MM.1S (cell line): ENCODE measurements at regions not wholly inside any gene's neighbourhood (a gene's known extent, or its start where the extent isn't known, plus 50 kb on each side); places are given as distances from the start of the nearest gene placed in this dataset.
A peak's percentile ranks its signal among the peaks of the same experiment; 100 is the strongest.

Experiments used
- DNase-seq: peaks from one replicate; pipeline ENCODE4 v3.0.0-alpha.2; 2015
- H2AFZ ChIP-seq: fragments of 300-600 bp; sonication (generic); 2 replicates; pipeline ENCODE4 v1.6.0; 2016; ENCODE audit warnings: antibody characterized with exemption, low read length
- H3F3A ChIP-seq: fragments of 300-600 bp; sonication (generic); 2 replicates; pipeline ENCODE4 v1.6.1; 2016; ENCODE audit warnings: mild to moderate bottlenecking, antibody characterized with exemption, low read length, moderate library complexity, mixed read lengths; ENCODE audit not compliant: insufficient read depth
- H3K27ac ChIP-seq: fragments of 300-600 bp; sonication (generic); 2 replicates; pipeline ENCODE4 v1.5.1; 2016; ENCODE audit warnings: mild to moderate bottlenecking, low read length
- H3K27me3 ChIP-seq: fragments of 300-600 bp; sonication (generic); replicated peaks from 2 replicates; pipeline ENCODE4 v1.6.0; 2016; ENCODE audit warnings: low read length; ENCODE audit not compliant: insufficient read depth
- H3K36me3 ChIP-seq: fragments of 300-600 bp; sonication (generic); replicated peaks from 2 replicates; pipeline ENCODE4 v1.6.1; 2016; ENCODE audit warnings: mild to moderate bottlenecking, low read length, mixed read lengths; ENCODE audit not compliant: insufficient read depth
- H3K4me1 ChIP-seq: fragments of 300-600 bp; sonication (generic); 2 replicates; pipeline ENCODE4 v1.6.1; 2016; ENCODE audit warnings: low read length, mixed read lengths
- H3K4me2 ChIP-seq: fragments of 300-600 bp; sonication (generic); 2 replicates; pipeline ENCODE4 v1.6.0; 2016; ENCODE audit warnings: low read depth, low read length
- H3K4me3 ChIP-seq: fragments of 300-600 bp; sonication (generic); 2 replicates; pipeline ENCODE4 v1.5.1; 2016; ENCODE audit warnings: low read length, mixed read lengths
- H3K79me2 ChIP-seq: fragments of 300-600 bp; sonication (generic); 2 replicates; pipeline ENCODE4 v1.6.1; 2016; ENCODE audit warnings: mixed run types, low read length, mixed read lengths
- H3K9ac ChIP-seq: fragments of 300-600 bp; sonication (generic); 2 replicates; pipeline ENCODE4 v1.6.1; 2016; ENCODE audit warnings: low read length, mixed read lengths
- H3K9me2 ChIP-seq: fragments of 300-600 bp; sonication (generic); replicated peaks from 2 replicates; pipeline ENCODE4 v1.6.1; 2016; ENCODE audit warnings: mild to moderate bottlenecking, low read length, mixed read lengths; ENCODE audit not compliant: insufficient read depth
- H3K9me3 ChIP-seq: fragments of 300-600 bp; sonication (generic); replicated peaks from 2 replicates; pipeline ENCODE4 v1.6.1; 2016; ENCODE audit warnings: mild to moderate bottlenecking, low read length, mixed read lengths; ENCODE audit not compliant: insufficient read depth
- H4K20me1 ChIP-seq: fragments of 300-600 bp; sonication (generic); 2 replicates; pipeline ENCODE4 v1.6.1; 2016; ENCODE audit warnings: mild to moderate bottlenecking, low read length, moderate library complexity, mixed read lengths; ENCODE audit not compliant: insufficient read depth
- CTCF ChIP-seq: fragments of 300-600 bp; sonication (generic); IDR thresholded peaks from 2 replicates; pipeline ENCODE4 v1.5.1; 2016; ENCODE audit warnings: antibody characterized with exemption, low read length, mixed read lengths
- EZH2 ChIP-seq: fragments of 300-600 bp; sonication (generic); optimal IDR thresholded peaks from 2 replicates; pipeline ENCODE3; 2017; ENCODE audit warnings: low read depth, mild to moderate bottlenecking, antibody characterized with exemption, low read length, mixed read lengths
- EZH2phosphoT487 ChIP-seq: fragments of 300-600 bp; sonication (generic); IDR thresholded peaks from 2 replicates; pipeline ENCODE4 v1.6.1; 2018; ENCODE audit warnings: antibody characterized with exemption, low read length

- peak overlapping the region; percentile 57; the same call in 1 of the 2 replicates for H3K27ac ChIP-seq
- H3K36me3 ChIP-seq, result no peaks in the 10 kb centered on the region
- H3K27me3 ChIP-seq, result no peaks in the 10 kb centered on the region
- H3K4me1 ChIP-seq, result peaks cover 32% of the 10 kb centered on the region
- no peaks in the 10 kb centered on the region for H3K9me2 ChIP-seq
- peak overlapping the region; percentile 70 for H3K4me2 ChIP-seq
- no peaks in the 10 kb centered on the region for H4K20me1 ChIP-seq
- DNase-seq, result peak; percentile 81
- peak overlapping the region; percentile 14; the same call in 1 of the 2 replicates for H3K4me3 ChIP-seq
- peak overlapping the region; percentile 65 for H2AFZ ChIP-seq
- no peaks in the 10 kb centered on the region for H3K79me2 ChIP-seq
- no peak for TF ChIP-seq EZH2phosphoT487
- TF ChIP-seq CTCF, result no peak
- no peak for TF ChIP-seq EZH2
- H3K9me3 ChIP-seq, result no peaks in the 10 kb centered on the region
- peak overlapping the region; percentile 19; the same call in 1 of the 2 replicates for H3K9ac ChIP-seq
- H3F3A ChIP-seq, result peaks cover 31% of the 10 kb centered on the region
Measured at GRCh38 chr21:34018185-34018584, 55.2 kb upstream of the MRPS6 start.

- Histone ChIP-seq H3K36me3 (no peaks in the 10 kb centered on the region), H2AFZ (peak overlapping the region; percentile 65; the same call in 1 of the 2 replicates), H3F3A (peaks cover 31% of the 10 kb centered on the region), H3K4me3 (no peak overlapping the region), H3K9me3 (no peaks in the 10 kb centered on the region), H3K27ac (no peak overlapping the region), H3K79me2 (no peaks in the 10 kb centered on the region), H3K4me1 (peaks cover 32% of the 10 kb centered on the region), H3K27me3 (no peaks in the 10 kb centered on the region), H4K20me1 (no peaks in the 10 kb centered on the region), H3K4me2 (no peak overlapping the region), H3K9ac (no peak overlapping the region), H3K9me2 (no peaks in the 10 kb centered on the region)
- DNase-seq, result no peak
- TF ChIP-seq EZH2phosphoT487, result no peak
- TF ChIP-seq EZH2, result no peak
- no peak for TF ChIP-seq CTCF
Measured at GRCh38 chr21:34017039-34017961, 56.1 kb upstream of the MRPS6 start.

- no peak overlapping the region for H3K27ac ChIP-seq
- H3K9ac ChIP-seq, result no peak overlapping the region
- no peak for TF ChIP-seq EZH2
- TF ChIP-seq EZH2phosphoT487, result no peak
- TF ChIP-seq CTCF, result no peak
- peaks cover 5% of the 10 kb centered on the region; the same call in 1 of the 2 replicates for H3F3A ChIP-seq
- H3K36me3 ChIP-seq, result no peaks in the 10 kb centered on the region
- no peak overlapping the region for H3K4me3 ChIP-seq
- no peaks in the 10 kb centered on the region for H3K79me2 ChIP-seq
- H3K27me3 ChIP-seq, result no peaks in the 10 kb centered on the region
- no peaks in the 10 kb centered on the region for H4K20me1 ChIP-seq
- H3K4me2 ChIP-seq, result no peak overlapping the region
- no peak for DNase-seq
- H3K4me1 ChIP-seq, result no peaks in the 10 kb centered on the region
- no peaks in the 10 kb centered on the region for H3K9me2 ChIP-seq
- H2AFZ ChIP-seq, result no peak overlapping the region
- H3K9me3 ChIP-seq, result no peaks in the 10 kb centered on the region
Measured at GRCh38 chr21:34012640-34013039, 60.7 kb upstream of the MRPS6 start.
